PC-3 (cell line): ENCODE measurements at regions not wholly inside any gene's neighbourhood (a gene's known extent, or its start where the extent isn't known, plus 50 kb on each side); places are given as distances from the start of the nearest gene placed in this dataset.

Source experiments
- ATAC-seq: fragments of 200-7000 bp; cut with Tn5 transposase; 2 replicates; pipeline ENCODE4 v1.9.1; 2020; ENCODE audit warnings: mild to moderate bottlenecking, moderate library complexity
- BruUV-seq: library from RNA; stranded (reverse); fragments of 400-500 nt; replicated peaks from 2 replicates; lab custom pipeline; 2021; lab: Mats Ljungman, UMichigan
- CTCF ChIA-PET: fragments of 300-600 bp; sonication (Branson Sonifier 250); formaldehyde crosslinking; loops from one replicate; lab custom pipeline; 2022; ENCODE audit warnings: antibody characterized with exemption; lab: Charles Lee
- POLR2A ChIA-PET: fragments of 300-600 bp; sonication (Branson Sonifier 250); formaldehyde crosslinking; loops from one replicate; lab custom pipeline; 2022; ENCODE audit warnings: antibody characterized with exemption; ENCODE audit not compliant: unreplicated experiment; lab: Charles Lee
- DNase-seq: peaks from one replicate; pipeline ENCODE4 v3.0.0-alpha.2; 2015
- H2AFZ ChIP-seq: fragments of 300-600 bp; sonication (generic); 2 replicates; pipeline ENCODE4 v1.6.0; 2016; ENCODE audit warnings: antibody characterized with exemption, low read length
- H3F3A ChIP-seq: fragments of 300-600 bp; sonication (generic); one replicate; pipeline ENCODE4 v1.6.0; 2017; ENCODE audit warnings: antibody characterized with exemption, low read length, control low read depth, mild to moderate bottlenecking; ENCODE audit not compliant: unreplicated experiment
- H3K27ac ChIP-seq: fragments of 300-600 bp; sonication (generic); 2 replicates; pipeline ENCODE4 v1.5.1; 2016; ENCODE audit warnings: mild to moderate bottlenecking, low read length
- H3K27me3 ChIP-seq: fragments of 300-600 bp; sonication (generic); 2 replicates; pipeline ENCODE4 v1.6.1; 2016; ENCODE audit warnings: low read length, mixed read lengths
- H3K36me3 ChIP-seq: fragments of 300-600 bp; sonication (generic); 2 replicates; pipeline ENCODE4 v1.6.1; 2016; ENCODE audit warnings: low read depth, mixed run types, low read length, mixed read lengths
- H3K4me1 ChIP-seq: fragments of 300-600 bp; sonication (generic); 2 replicates; pipeline ENCODE4 v1.5.1; 2016; ENCODE audit warnings: low read length; ENCODE audit not compliant: insufficient read depth
- H3K4me2 ChIP-seq: fragments of 300-600 bp; sonication (generic); 2 replicates; pipeline ENCODE4 v1.6.0; 2016; ENCODE audit warnings: low read length
- H3K4me3 ChIP-seq: fragments of 300-600 bp; sonication (generic); 2 replicates; pipeline ENCODE4 v1.5.1; 2016; ENCODE audit warnings: mild to moderate bottlenecking, low read length, mixed read lengths
- H3K79me2 ChIP-seq: fragments of 300-600 bp; sonication (generic); 2 replicates; pipeline ENCODE4 v1.6.1; 2017; ENCODE audit warnings: low read length, mixed read lengths
- H3K9ac ChIP-seq: fragments of 300-600 bp; sonication (generic); 2 replicates; pipeline ENCODE4 v1.6.0; 2016; ENCODE audit warnings: mild to moderate bottlenecking, low read length
- H3K9me2 ChIP-seq: fragments of 300-600 bp; sonication (generic); replicated peaks from 2 replicates; pipeline ENCODE4 v1.6.1; 2016; ENCODE audit warnings: mixed run types, low read length, mixed read lengths
- H3K9me3 ChIP-seq: fragments of 300-600 bp; sonication (generic); 2 replicates; pipeline ENCODE4 v1.6.1; 2016; ENCODE audit warnings: low read length, mixed read lengths
- H4K20me1 ChIP-seq: fragments of 300-600 bp; sonication (generic); 2 replicates; pipeline ENCODE4 v1.6.1; 2016; ENCODE audit warnings: low read length, mixed read lengths
- EZH2 ChIP-seq: fragments of 300-600 bp; sonication (generic); IDR thresholded peaks from one replicate; pipeline ENCODE4 v1.6.1; 2017; ENCODE audit warnings: antibody characterized with exemption, mild to moderate bottlenecking, low read length; ENCODE audit not compliant: unreplicated experiment
- EZH2phosphoT487 ChIP-seq: fragments of 300-600 bp; sonication (generic); IDR thresholded peaks from 2 replicates; pipeline ENCODE4 v1.6.1; 2018; ENCODE audit warnings: mild to moderate bottlenecking, antibody characterized with exemption, low read length, borderline replicate concordance
- intact Hi-C: fragments of 100-400 bp; cut with micrococcal nuclease; formaldehyde crosslinking; loops from 2 replicates; pipeline ENCODE4 v1.9.0; 2023
- TF ChIP-seq, protein P1 (sequence below): fragments of 300-600 bp; sonication (generic); conservative IDR thresholded peaks from 2 replicates; pipeline ENCODE4 v1.5.1; 2017; ENCODE audit warnings: antibody characterized with exemption, low read depth, mild to moderate bottlenecking, low read length

DNA sequence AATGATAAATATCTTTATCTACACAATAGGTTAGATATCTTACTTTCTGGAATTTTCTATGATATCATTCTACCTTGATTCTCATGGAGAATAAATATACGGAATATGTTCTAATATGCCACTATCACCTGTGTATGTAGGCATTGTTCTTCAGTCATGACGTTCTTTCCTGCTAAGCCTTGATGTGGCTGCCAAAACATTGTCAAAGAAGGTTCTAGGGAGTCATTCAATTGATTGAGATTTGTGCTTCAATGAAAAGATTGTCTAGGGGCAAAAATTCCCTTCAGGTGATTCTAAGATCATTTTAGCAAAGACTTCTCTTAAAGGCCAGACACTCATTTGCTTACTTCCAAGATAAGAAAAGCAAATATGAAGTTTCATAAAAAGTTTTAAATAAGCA lies 118.1 kb downstream of the MAT2B start:
- Histone ChIP-seq H3K9ac (no peak overlapping the region), H2AFZ (no peak overlapping the region)

DNA sequence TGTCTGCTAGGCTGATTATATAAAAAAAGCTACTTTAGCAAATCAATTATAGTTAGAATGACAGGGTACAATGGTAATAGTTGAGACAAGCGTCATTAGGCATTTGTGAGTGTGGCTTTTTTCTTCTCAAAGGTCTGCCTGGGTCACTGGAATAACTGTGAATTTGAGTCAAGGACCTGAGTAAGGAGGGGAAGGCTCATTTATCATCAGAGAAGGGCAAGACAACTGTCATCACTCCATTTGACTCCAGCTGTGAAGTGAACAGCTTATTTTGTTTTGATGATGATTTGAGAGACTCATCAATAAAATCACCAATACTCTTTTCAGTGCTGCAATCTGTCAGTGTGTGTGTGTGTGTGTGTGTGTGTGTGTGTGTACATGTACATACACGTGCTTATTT lies 118.6 kb downstream of the MAT2B start:
- no peaks in the 10 kb centered on the region for H3K4me1 ChIP-seq
- no peaks in the 10 kb centered on the region for H3K79me2 ChIP-seq
- TF ChIP-seq EZH2phosphoT487 (no peak), EZH2 (no peak)
- TF ChIP-seq, protein P1, sequence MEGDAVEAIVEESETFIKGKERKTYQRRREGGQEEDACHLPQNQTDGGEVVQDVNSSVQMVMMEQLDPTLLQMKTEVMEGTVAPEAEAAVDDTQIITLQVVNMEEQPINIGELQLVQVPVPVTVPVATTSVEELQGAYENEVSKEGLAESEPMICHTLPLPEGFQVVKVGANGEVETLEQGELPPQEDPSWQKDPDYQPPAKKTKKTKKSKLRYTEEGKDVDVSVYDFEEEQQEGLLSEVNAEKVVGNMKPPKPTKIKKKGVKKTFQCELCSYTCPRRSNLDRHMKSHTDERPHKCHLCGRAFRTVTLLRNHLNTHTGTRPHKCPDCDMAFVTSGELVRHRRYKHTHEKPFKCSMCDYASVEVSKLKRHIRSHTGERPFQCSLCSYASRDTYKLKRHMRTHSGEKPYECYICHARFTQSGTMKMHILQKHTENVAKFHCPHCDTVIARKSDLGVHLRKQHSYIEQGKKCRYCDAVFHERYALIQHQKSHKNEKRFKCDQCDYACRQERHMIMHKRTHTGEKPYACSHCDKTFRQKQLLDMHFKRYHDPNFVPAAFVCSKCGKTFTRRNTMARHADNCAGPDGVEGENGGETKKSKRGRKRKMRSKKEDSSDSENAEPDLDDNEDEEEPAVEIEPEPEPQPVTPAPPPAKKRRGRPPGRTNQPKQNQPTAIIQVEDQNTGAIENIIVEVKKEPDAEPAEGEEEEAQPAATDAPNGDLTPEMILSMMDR = no peak
- no peaks in the 10 kb centered on the region for H3K9me3 ChIP-seq
- ChIA-PET POLR2A (no interaction called here), CTCF (no interaction called here)
- H3K4me3 ChIP-seq = no peak overlapping the region
- peaks cover 57% of the 10 kb centered on the region for H3K27me3 ChIP-seq
- intact Hi-C loops = no loop called here
- no peaks in the 10 kb centered on the region for H3K9me2 ChIP-seq
- ATAC-seq = no peak
- no peaks in the 10 kb centered on the region for H3F3A ChIP-seq
- no TSS peak for BruUV-seq
- no peak overlapping the region for H3K9ac ChIP-seq
- no peak overlapping the region for H3K27ac ChIP-seq
- no peaks in the 10 kb centered on the region for H4K20me1 ChIP-seq
- no peaks in the 10 kb centered on the region for H3K36me3 ChIP-seq
- no peak for DNase-seq
- no peak overlapping the region for H3K4me2 ChIP-seq
- H2AFZ ChIP-seq = no peak overlapping the region

More for the DNA sequence above, 118.1 kb downstream of the MAT2B start:
- CTCF ChIA-PET = no interaction called here
- POLR2A ChIA-PET = no interaction called here
- H3K4me1 ChIP-seq = no peaks in the 10 kb centered on the region
- ATAC-seq (no peak), DNase-seq (no peak)
- no peaks in the 10 kb centered on the region for H3K9me2 ChIP-seq
- H3K79me2 ChIP-seq = no peaks in the 10 kb centered on the region
- intact Hi-C loops = no loop called here
- H3K9me3 ChIP-seq = no peaks in the 10 kb centered on the region
- TF ChIP-seq, protein P1 = no peak
- TF ChIP-seq EZH2 (no peak), EZH2phosphoT487 (no peak)
- peaks cover 61% of the 10 kb centered on the region for H3K27me3 ChIP-seq
- H3K27ac ChIP-seq = no peak overlapping the region
- no peaks in the 10 kb centered on the region for H4K20me1 ChIP-seq
- no peaks in the 10 kb centered on the region for H3K36me3 ChIP-seq
- H3K4me3 ChIP-seq = no peak overlapping the region
- BruUV-seq = no TSS peak
- H3F3A ChIP-seq = no peaks in the 10 kb centered on the region
- H3K4me2 ChIP-seq = no peak overlapping the region

DNA sequence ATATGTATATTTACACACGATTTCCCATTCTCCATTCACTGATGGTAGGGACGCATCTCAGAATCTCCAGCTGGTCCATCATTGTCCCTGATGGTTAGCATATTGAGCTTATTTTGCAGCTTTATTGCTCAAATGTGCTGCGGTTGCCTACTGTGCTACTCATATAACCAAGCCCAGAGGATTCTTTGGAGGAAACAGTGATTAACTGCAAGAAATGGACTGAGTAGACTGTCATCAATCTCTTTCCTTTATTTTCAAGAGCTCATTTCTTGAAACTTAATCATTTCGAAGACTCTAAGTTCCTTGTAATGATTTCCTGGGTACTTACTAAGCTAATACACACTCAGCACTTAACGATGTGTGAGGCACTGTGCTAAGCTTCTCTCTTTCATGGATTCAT lies 119.0 kb downstream of the MAT2B start:
- H3K4me1 ChIP-seq = no peaks in the 10 kb centered on the region
- BruUV-seq = no TSS peak
- no peak overlapping the region for H3K4me3 ChIP-seq
- ChIA-PET POLR2A (no interaction called here), CTCF (no interaction called here)
- intact Hi-C loops = no loop called here
- no peaks in the 10 kb centered on the region for H4K20me1 ChIP-seq
- no peaks in the 10 kb centered on the region for H3K9me2 ChIP-seq
- ATAC-seq = no peak
- no peak for DNase-seq
- no peak overlapping the region for H3K4me2 ChIP-seq
- no peak overlapping the region for H3K27ac ChIP-seq
- TF ChIP-seq EZH2 = no peak
- TF ChIP-seq, protein P1 = no peak
- TF ChIP-seq EZH2phosphoT487 = no peak
- no peaks in the 10 kb centered on the region for H3F3A ChIP-seq
- no peaks in the 10 kb centered on the region for H3K79me2 ChIP-seq
- no peak overlapping the region for H2AFZ ChIP-seq
- peaks cover 52% of the 10 kb centered on the region for H3K27me3 ChIP-seq
- no peaks in the 10 kb centered on the region for H3K9me3 ChIP-seq
- no peaks in the 10 kb centered on the region for H3K36me3 ChIP-seq
- H3K9ac ChIP-seq = no peak overlapping the region
